ENCODE measurements at regions not wholly inside any gene's neighbourhood (a gene's known extent, or its start where the extent isn't known, plus 50 kb on each side); places are given as distances from the start of the nearest gene placed in this dataset.
A peak's percentile ranks its signal among the peaks of the same experiment; 100 is the strongest.
"Not testable (repeated sequence)": the region's sequence is repeated elsewhere in the genome, so short reads cannot be mapped to it uniquely, and the experiment has no call there.

DNA sequence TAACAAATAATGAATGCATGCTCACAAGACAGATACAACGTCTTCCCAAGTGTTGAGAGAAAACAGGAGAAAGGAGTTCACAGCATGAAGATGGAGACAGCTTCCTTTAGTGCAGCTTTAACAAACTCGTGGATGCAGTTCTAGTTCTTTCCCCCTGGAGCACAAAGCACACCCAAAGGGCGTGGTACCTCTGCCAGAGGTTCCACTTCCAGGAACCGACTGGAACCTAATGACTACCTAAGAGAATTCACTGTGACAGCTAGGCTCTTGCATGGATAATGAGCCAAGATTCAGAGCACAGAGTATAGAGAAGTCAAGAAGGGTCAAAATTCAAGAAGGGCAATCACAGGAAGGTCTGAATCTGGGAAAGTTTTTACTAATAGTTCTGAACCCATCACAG is 673.2 kb downstream of the XPNPEP1 start:
- ATAC-seq (peak; percentile 67), DNase-seq (peak in 1 of 3 donors; percentile 17)
- no peaks in the 10 kb centered on the region for H3K36me3 ChIP-seq (ENCODE audit: low read depth)
- no peaks in the 10 kb centered on the region for H3K9me3 ChIP-seq
- no peak for TF ChIP-seq CTCF (IDR thresholded peaks at IDR 0.05)
- no peak overlapping the region for H3K4me3 ChIP-seq
- peaks cover 6% of the 10 kb centered on the region for H3K4me1 ChIP-seq (ENCODE audit: low read depth)
- intact Hi-C loops (cut with DNase I, micrococcal nuclease), result no loop called here

GRCh38 chr10:109247814-109248213 is 675.5 kb downstream of the XPNPEP1 start:
- Histone ChIP-seq H3K36me3 (ENCODE audit: low read depth) (no peaks in the 10 kb centered on the region), H3K4me3 (no peak overlapping the region), H3K9me3 (no peaks in the 10 kb centered on the region), H3K4me1 (ENCODE audit: low read depth) (peaks cover 6% of the 10 kb centered on the region)
- TF ChIP-seq CTCF (IDR thresholded peaks at IDR 0.05), result no peak
- DNase-seq, result peak in 1 of 3 donors; percentile 30
- peak; percentile 94 for ATAC-seq
- intact Hi-C loops (cut with DNase I, micrococcal nuclease), result no loop called here

DNA sequence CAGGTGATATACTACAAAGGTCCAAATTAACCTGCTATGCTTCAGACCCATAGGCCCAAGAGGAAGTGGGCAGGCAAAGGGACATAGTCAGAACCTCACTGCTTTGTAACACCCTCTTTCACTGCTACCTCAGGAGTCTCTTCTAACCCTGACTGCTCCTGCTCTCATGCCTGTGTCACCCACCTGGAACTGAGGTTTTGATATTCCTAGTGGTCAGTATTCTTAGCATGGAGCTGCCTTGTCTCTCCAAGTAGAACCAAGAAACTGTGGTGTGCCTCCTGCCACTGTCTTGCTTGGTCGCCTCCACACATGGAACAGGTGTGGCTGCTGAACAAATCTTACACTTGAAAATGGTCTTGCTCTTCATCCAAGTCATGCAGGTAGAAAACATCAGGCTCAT is 677.5 kb downstream of the XPNPEP1 start:
- Histone ChIP-seq H3K36me3 (ENCODE audit: low read depth) (no peaks in the 10 kb centered on the region), H3K4me1 (ENCODE audit: low read depth) (peaks cover 6% of the 10 kb centered on the region), H3K4me3 (no peak overlapping the region), H3K9me3 (no peaks in the 10 kb centered on the region)
- intact Hi-C loops (cut with DNase I, micrococcal nuclease), result no loop called here
- DNase-seq (no peak), ATAC-seq (no peak)
- TF ChIP-seq CTCF (IDR thresholded peaks at IDR 0.05), result no peak

DNA sequence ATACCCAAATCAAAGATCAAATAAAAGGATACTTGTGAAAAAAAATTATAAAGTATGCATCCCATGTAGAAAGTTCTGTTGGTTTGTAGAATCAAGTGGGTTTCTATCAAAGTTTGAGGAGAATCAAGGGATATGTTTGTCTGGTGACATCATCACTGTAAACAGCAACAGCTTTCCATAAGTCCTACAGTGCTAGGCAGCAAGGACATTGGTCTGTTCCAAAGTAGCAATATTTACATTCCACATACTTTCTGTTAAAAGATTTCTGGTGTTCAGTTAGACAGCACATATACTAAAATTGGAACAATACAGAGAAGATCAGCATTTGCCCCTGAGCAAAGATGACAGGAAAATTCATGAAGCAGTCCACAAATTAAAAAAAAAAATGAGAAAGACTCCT is 683.9 kb downstream of the XPNPEP1 start:
- DNase-seq, result no peak
- intact Hi-C loops (cut with DNase I, micrococcal nuclease), result no loop called here
- H3K36me3 ChIP-seq (ENCODE audit: low read depth), result no peaks in the 10 kb centered on the region
- H3K4me1 ChIP-seq (ENCODE audit: low read depth), result no peaks in the 10 kb centered on the region
- ATAC-seq, result no peak
- no peak for TF ChIP-seq CTCF (IDR thresholded peaks at IDR 0.05)
- H3K9me3 ChIP-seq, result no peaks in the 10 kb centered on the region
- no peak overlapping the region for H3K4me3 ChIP-seq

DNA sequence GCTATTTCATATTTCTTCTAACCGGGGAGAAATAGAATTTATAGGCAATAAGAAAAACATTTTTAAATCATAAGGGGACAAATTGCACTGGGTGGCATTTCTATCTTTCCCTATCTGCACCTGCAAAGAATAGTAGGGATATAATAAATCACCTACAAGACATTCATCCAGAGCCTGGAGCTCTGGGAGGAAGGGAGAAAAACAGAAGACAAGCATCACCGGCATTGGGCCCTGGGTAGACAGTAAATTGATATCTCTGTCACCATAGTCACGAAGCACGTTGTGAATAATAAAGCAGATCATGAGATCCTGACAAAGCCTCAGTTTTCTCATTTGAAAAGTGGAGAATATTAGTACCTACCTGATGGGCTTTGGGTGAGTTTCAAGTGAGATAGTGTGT is 685.6 kb downstream of the XPNPEP1 start:
- no peak for DNase-seq
- Histone ChIP-seq H3K4me1 (ENCODE audit: low read depth) (no peaks in the 10 kb centered on the region), H3K36me3 (ENCODE audit: low read depth) (no peaks in the 10 kb centered on the region), H3K9me3 (no peaks in the 10 kb centered on the region), H3K4me3 (no peak overlapping the region)
- no peak for TF ChIP-seq CTCF (IDR thresholded peaks at IDR 0.05)
- no peak for ATAC-seq
- intact Hi-C loops (cut with DNase I, micrococcal nuclease), result no loop called here

DNA sequence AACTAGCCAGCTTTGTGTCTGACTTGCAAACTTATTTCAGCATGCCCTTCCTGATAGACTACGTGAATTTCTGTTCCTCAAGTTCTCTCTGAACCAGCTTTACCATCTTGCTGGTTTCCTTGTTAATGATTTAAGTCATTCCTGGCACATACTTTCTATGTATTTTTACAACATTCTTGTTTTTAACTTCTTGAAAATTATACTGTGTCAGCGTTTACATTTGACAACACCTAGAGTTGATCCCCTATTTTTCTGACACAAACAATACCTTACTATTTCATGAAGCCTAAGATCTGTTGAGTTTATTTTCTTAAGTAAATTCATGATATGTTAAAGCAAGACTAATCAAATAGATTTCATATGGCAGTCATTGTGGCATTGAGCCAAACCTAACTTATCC is 686.3 kb downstream of the XPNPEP1 start:
- intact Hi-C loops (cut with DNase I, micrococcal nuclease), result no loop called here

GRCh38 chr10:109223533-109223932 is 699.8 kb downstream of the XPNPEP1 start:
- DNase-seq; ATAC-seq; H3K4me1 ChIP-seq (ENCODE audit: low read depth); H3K9me3 ChIP-seq; H3K36me3 ChIP-seq (ENCODE audit: low read depth); intact Hi-C loops (cut with DNase I, micrococcal nuclease); H3K4me3 ChIP-seq: not testable (repeated sequence)

More for the DNA sequence above, 686.3 kb downstream of the XPNPEP1 start:
- no peaks in the 10 kb centered on the region for H3K36me3 ChIP-seq (ENCODE audit: low read depth)
- DNase-seq (no peak), ATAC-seq (no peak)
- H3K9me3 ChIP-seq, result no peaks in the 10 kb centered on the region
- no peak for TF ChIP-seq CTCF (IDR thresholded peaks at IDR 0.05)
- H3K4me1 ChIP-seq (ENCODE audit: low read depth), result no peaks in the 10 kb centered on the region
- no peak overlapping the region for H3K4me3 ChIP-seq

Data from mucosa of descending colon (tissue), 3 donors.